ENCODE measurements at regions not wholly inside any gene's neighbourhood (a gene's known extent, or its start where the extent isn't known, plus 50 kb on each side); places are given as distances from the start of the nearest gene placed in this dataset.
"Not testable (repeated sequence)": the region's sequence is repeated elsewhere in the genome, so short reads cannot be mapped to it uniquely, and the experiment has no call there.

DNA sequence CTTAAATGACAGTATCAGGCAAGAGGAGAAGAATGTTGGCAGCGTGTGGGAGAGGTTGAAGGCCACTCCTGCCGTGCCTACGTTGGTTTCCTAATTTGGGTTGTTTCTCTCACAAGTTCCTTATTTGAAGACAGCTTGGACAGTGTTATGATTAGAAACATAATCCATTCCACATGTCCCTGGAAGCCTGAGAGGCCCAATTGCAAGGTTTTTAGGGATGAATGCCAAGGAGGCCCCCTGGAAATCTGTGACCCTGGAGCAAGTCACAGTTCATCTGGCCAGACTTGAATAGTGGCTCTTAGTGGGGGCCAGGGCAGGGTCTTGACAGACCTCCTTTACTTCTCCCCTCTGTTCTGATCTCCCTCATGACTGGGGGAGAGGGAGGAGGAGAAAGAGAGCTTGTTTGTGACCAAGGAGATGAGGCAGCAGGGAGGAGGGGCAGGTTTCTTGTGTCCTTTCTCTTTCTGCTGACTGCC lies 584.4 kb upstream of the TBL1XR1 start:
- H3K9ac ChIP-seq (ENCODE audit: low read depth in 1 of 3, low read length in 3 of 3): peak overlapping the region in 1 of 3 donors; percentile 10
- no peak overlapping the region for H3K4me3 ChIP-seq (ENCODE audit: low read length in 3 of 3)
- H3K27ac ChIP-seq (ENCODE audit: low read depth, low read length): no peak overlapping the region
- no peaks in the 10 kb centered on the region for H3K9me3 ChIP-seq (ENCODE audit: control insufficient read depth in 3 of 3, low read length in 3 of 3)
- no peaks in the 10 kb centered on the region for H3K27me3 ChIP-seq (ENCODE audit: control insufficient read depth in 3 of 3, insufficient read depth in 3 of 3, low read length in 3 of 3)
- peaks cover 10 to 16% (median 10%) of the 10 kb centered on the region in 3 donors for H3K4me1 ChIP-seq (ENCODE audit: control insufficient read depth in 3 of 3, insufficient read depth in 3 of 3, low read length in 3 of 3)
- H3K36me3 ChIP-seq (ENCODE audit: control insufficient read depth in 3 of 3, insufficient read depth in 3 of 3, low read length in 3 of 3): no peaks in the 10 kb centered on the region

DNA sequence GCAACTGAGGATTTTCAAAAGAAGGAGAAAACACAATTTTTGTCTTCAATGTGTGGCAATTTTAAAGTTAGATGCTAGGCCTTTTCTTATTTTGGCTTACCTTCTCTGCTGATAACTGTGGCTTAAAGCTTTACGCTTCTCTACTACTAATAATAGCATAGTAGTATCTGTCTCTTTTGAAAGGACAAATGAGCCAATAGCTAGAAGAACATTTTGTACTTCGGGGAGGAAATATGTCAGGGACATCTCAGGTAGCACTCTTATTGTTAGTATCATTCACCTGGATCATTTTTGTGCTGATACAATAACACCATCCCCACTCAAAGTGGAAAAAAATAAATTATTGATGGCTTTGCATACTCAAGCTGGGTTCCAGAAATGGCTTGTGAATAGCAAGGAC lies 586.1 kb upstream of the TBL1XR1 start:
- Histone ChIP-seq H3K27ac (ENCODE audit: low read depth, low read length) (no peak overlapping the region), H3K9me3 (ENCODE audit: control insufficient read depth in 3 of 3, low read length in 3 of 3) (no peaks in the 10 kb centered on the region), H3K9ac (ENCODE audit: low read depth in 1 of 3, low read length in 3 of 3) (no peak overlapping the region), H3K36me3 (ENCODE audit: control insufficient read depth in 3 of 3, insufficient read depth in 3 of 3, low read length in 3 of 3) (no peaks in the 10 kb centered on the region), H3K4me3 (ENCODE audit: low read length in 3 of 3) (no peak overlapping the region), H3K27me3 (ENCODE audit: control insufficient read depth in 3 of 3, insufficient read depth in 3 of 3, low read length in 3 of 3) (no peaks in the 10 kb centered on the region), H3K4me1 (ENCODE audit: control insufficient read depth in 3 of 3, insufficient read depth in 3 of 3, low read length in 3 of 3) (peaks cover 7 to 15% (median 10%) of the 10 kb centered on the region in 3 donors)

DNA sequence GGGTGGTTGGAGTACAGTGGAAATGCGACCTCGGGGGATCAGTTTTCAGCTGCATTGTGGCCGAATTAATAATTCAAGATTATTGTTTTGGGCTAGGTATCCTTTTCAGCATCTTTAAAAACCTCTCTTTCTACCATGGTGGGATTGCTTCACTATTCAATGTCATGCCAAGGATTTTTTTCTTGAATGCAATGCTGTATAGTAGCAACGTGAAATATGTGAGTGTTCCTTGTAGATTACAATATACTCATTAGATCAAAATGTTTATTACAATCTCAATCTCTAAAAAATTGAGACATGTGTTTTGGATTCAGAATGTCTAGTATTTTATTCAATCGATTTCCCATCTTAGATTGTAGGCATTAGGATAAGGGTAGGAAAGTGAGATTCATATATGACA lies 586.5 kb upstream of the TBL1XR1 start:
- H3K9ac ChIP-seq (ENCODE audit: low read depth in 1 of 3, low read length in 3 of 3): no peak overlapping the region
- no peak overlapping the region for H3K27ac ChIP-seq (ENCODE audit: low read depth, low read length)
- no peaks in the 10 kb centered on the region for H3K36me3 ChIP-seq (ENCODE audit: control insufficient read depth in 3 of 3, insufficient read depth in 3 of 3, low read length in 3 of 3)
- H3K9me3 ChIP-seq (ENCODE audit: control insufficient read depth in 3 of 3, low read length in 3 of 3): no peaks in the 10 kb centered on the region
- no peak overlapping the region for H3K4me3 ChIP-seq (ENCODE audit: low read length in 3 of 3)
- no peaks in the 10 kb centered on the region for H3K27me3 ChIP-seq (ENCODE audit: control insufficient read depth in 3 of 3, insufficient read depth in 3 of 3, low read length in 3 of 3)
- peaks cover 7 to 15% (median 10%) of the 10 kb centered on the region in 3 donors for H3K4me1 ChIP-seq (ENCODE audit: control insufficient read depth in 3 of 3, insufficient read depth in 3 of 3, low read length in 3 of 3)

DNA sequence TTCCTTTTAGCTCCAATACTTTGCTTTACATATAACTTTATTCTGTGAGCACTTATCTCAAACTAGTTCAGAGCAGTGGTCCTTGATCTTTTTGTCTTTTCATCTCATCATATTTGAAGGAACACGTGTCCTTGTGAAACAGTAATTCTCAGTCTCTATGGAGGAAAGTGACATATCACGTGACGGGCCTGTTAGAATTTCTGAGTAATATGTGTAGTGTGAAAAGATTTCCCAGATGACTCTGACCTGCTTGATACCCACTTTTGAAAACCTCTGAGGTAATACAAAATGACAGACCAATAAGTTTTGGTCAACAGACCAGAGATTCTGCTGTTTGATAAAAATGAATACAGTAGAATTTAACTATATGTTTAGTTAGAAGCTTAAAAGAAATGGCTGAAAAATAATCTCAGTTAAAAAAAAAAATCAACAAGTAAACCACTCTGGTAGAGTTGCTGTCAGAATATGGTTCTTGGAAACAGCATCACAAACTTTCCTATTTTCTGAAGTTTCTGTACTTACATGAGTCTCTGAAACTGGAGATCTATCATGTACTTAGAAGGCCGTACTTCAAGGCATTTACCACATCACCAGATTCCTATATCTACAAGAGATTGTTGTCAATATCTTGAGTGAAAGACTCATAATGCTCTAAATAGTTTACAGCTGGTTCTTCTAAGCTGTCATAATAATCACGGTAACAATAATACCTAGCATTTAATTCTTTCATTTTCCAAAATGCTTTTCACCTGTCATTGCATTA lies 590.2 kb upstream of the TBL1XR1 start:
- H3K9ac ChIP-seq (ENCODE audit: low read depth in 1 of 3, low read length in 3 of 3): no peak overlapping the region
- H3K27ac ChIP-seq (ENCODE audit: low read depth, low read length): no peak overlapping the region
- no peak overlapping the region for H3K4me3 ChIP-seq (ENCODE audit: low read length in 3 of 3)
- H3K36me3 ChIP-seq (ENCODE audit: control insufficient read depth in 3 of 3, insufficient read depth in 3 of 3, low read length in 3 of 3): no peaks in the 10 kb centered on the region
- no peaks in the 10 kb centered on the region for H3K9me3 ChIP-seq (ENCODE audit: control insufficient read depth in 3 of 3, low read length in 3 of 3)
- peaks cover 0 to 3% (median 0%) of the 10 kb centered on the region in 3 donors for H3K4me1 ChIP-seq (ENCODE audit: control insufficient read depth in 3 of 3, insufficient read depth in 3 of 3, low read length in 3 of 3)
- H3K27me3 ChIP-seq (ENCODE audit: control insufficient read depth in 3 of 3, insufficient read depth in 3 of 3, low read length in 3 of 3): no peaks in the 10 kb centered on the region

DNA sequence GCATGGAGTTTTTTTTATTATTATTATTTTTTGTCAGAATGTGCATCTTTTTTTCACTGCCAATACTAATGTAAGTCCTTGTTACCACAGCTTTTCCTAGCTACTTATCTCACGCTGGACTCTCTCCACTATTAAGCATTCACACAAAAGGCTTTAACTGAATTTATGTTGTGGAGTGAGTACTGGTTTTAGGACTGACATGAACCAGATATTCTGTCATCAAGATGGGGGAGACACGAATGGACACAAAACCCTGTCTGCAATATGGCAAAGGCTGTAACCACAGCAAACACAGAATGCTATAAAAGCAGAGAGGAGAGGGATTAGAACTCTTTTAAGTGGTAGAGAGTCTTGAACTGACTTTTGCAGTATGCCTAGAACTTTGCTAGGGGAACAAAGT lies 592.2 kb upstream of the TBL1XR1 start:
- no peak overlapping the region for H3K27ac ChIP-seq (ENCODE audit: low read depth, low read length)

DNA sequence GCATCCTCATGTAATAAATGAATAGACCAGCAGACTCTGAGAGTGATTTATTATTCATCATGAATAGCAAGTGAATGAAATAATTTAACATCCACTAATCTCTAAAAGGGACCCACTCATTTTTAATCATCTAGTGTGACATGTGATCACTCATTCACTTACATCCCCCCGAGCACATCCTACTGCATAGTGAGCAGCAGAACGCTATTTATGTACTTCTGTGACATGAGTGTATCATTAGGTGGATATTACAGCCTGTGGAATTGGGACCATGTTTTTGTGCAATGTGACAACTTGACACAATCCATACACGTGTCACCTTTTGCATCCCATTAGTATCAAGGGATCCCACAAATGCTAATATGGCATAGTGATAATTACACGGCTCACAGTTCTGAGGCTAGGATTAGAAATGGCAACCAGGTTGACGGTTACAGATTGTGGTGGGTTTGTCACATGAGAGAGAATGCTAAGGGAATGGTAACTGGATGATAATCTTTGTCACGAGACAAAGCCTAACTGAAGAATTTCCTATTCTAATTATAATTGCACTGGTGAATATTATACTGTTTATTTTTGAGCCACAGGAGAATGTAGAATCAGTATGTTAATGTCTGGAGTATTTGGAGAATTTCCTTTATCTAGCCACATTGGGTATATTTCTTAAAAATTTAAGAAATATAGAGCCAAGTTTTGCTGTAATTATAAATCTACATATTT lies 595.2 kb upstream of the TBL1XR1 start:
- Histone ChIP-seq H3K9me3 (ENCODE audit: control insufficient read depth in 3 of 3, low read length in 3 of 3) (no peaks in the 10 kb centered on the region), H3K27ac (ENCODE audit: low read depth, low read length) (no peak overlapping the region), H3K4me1 (ENCODE audit: control insufficient read depth in 3 of 3, insufficient read depth in 3 of 3, low read length in 3 of 3) (no peaks in the 10 kb centered on the region)

More for the DNA sequence above, 592.2 kb upstream of the TBL1XR1 start:
- H3K4me1 ChIP-seq (ENCODE audit: control insufficient read depth in 3 of 3, insufficient read depth in 3 of 3, low read length in 3 of 3): no peaks in the 10 kb centered on the region
- no peaks in the 10 kb centered on the region for H3K36me3 ChIP-seq (ENCODE audit: control insufficient read depth in 3 of 3, insufficient read depth in 3 of 3, low read length in 3 of 3)
- no peaks in the 10 kb centered on the region for H3K9me3 ChIP-seq (ENCODE audit: control insufficient read depth in 3 of 3, low read length in 3 of 3)
- no peak overlapping the region for H3K9ac ChIP-seq (ENCODE audit: low read depth in 1 of 3, low read length in 3 of 3)
- no peak overlapping the region for H3K4me3 ChIP-seq (ENCODE audit: low read length in 3 of 3)
- no peaks in the 10 kb centered on the region for H3K27me3 ChIP-seq (ENCODE audit: control insufficient read depth in 3 of 3, insufficient read depth in 3 of 3, low read length in 3 of 3)

DNA sequence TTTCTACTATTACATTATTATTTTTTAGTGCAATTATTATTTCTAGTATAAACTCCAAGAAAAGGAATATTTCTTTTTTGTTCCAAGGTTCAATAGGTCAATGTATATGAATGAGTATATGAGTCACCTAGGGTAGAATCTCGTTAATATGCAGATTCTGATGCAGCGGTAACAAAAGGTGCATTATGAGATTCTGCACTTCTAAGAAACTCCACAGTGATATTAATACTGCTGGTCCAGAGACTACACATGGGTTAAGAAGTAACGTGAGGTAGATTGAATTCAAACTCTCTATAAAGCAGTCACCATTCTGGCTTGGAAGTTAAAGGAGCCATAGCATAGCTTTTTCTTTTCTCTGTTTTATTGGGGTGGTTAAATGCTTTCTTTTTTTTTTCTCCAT lies 596.2 kb upstream of the TBL1XR1 start:
- Histone ChIP-seq H3K27ac (ENCODE audit: low read depth, low read length) (no peak overlapping the region), H3K9ac (ENCODE audit: low read depth in 1 of 3, low read length in 3 of 3) (no peak overlapping the region), H3K9me3 (ENCODE audit: control insufficient read depth in 3 of 3, low read length in 3 of 3) (no peaks in the 10 kb centered on the region), H3K4me1 (ENCODE audit: control insufficient read depth in 3 of 3, insufficient read depth in 3 of 3, low read length in 3 of 3) (no peaks in the 10 kb centered on the region), H3K36me3 (ENCODE audit: control insufficient read depth in 3 of 3, insufficient read depth in 3 of 3, low read length in 3 of 3) (no peaks in the 10 kb centered on the region), H3K27me3 (ENCODE audit: control insufficient read depth in 3 of 3, insufficient read depth in 3 of 3, low read length in 3 of 3) (no peaks in the 10 kb centered on the region), H3K4me3 (ENCODE audit: low read length in 3 of 3) (no peak overlapping the region)

More for the DNA sequence above, 595.2 kb upstream of the TBL1XR1 start:
- no peaks in the 10 kb centered on the region for H3K36me3 ChIP-seq (ENCODE audit: control insufficient read depth in 3 of 3, insufficient read depth in 3 of 3, low read length in 3 of 3)
- no peaks in the 10 kb centered on the region for H3K27me3 ChIP-seq (ENCODE audit: control insufficient read depth in 3 of 3, insufficient read depth in 3 of 3, low read length in 3 of 3)
- H3K9ac ChIP-seq (ENCODE audit: low read depth in 1 of 3, low read length in 3 of 3): no peak overlapping the region
- H3K4me3 ChIP-seq (ENCODE audit: low read length in 3 of 3): no peak overlapping the region

DNA sequence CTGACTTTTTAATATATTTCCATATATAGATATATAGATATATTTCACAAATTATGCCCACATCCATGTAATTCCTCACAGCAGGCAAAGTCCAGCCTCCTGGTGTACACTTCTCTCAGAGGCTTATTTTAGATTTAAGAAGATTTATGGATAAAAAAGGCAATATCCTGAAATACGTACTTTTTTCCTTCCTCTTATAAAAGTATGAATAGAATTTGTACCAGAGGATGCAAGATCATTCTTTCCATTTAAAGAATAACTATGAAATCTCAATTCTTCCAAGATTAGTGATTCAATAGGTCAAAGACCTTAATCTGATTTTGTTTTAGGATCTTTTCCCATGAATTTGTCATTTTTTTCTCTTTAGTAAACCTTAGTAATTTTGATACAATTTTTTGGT lies 597.9 kb upstream of the TBL1XR1 start:
- Histone ChIP-seq H3K4me3 (ENCODE audit: low read length in 3 of 3) (no peak overlapping the region), H3K9ac (ENCODE audit: low read depth in 1 of 3, low read length in 3 of 3) (no peak overlapping the region), H3K27ac (ENCODE audit: low read depth, low read length) (no peak overlapping the region), H3K27me3 (ENCODE audit: control insufficient read depth in 3 of 3, insufficient read depth in 3 of 3, low read length in 3 of 3) (no peaks in the 10 kb centered on the region), H3K36me3 (ENCODE audit: control insufficient read depth in 3 of 3, insufficient read depth in 3 of 3, low read length in 3 of 3) (no peaks in the 10 kb centered on the region), H3K4me1 (ENCODE audit: control insufficient read depth in 3 of 3, insufficient read depth in 3 of 3, low read length in 3 of 3) (no peaks in the 10 kb centered on the region), H3K9me3 (ENCODE audit: control insufficient read depth in 3 of 3, low read length in 3 of 3) (no peaks in the 10 kb centered on the region)

DNA sequence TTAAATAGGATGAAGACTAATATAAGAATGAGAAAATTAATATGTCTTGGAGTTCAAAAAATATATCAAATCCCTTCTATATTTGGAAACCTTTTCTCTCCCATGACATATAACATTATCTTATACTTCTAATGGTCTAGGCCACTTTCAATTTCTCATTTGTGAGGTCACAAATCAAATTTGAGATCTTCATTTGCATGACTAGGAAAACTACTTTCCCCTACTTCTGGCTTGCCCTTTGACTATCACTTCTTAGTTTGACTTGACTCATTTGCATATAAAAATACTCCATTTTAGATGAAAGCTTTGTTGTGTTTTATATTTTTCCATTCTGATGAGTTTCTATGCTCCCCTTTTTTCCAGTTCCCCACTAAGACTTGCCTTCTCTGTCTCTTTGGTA lies 598.6 kb upstream of the TBL1XR1 start:
- H3K4me1 ChIP-seq (ENCODE audit: control insufficient read depth in 3 of 3, insufficient read depth in 3 of 3, low read length in 3 of 3): no peaks in the 10 kb centered on the region
- H3K9me3 ChIP-seq (ENCODE audit: control insufficient read depth in 3 of 3, low read length in 3 of 3): no peaks in the 10 kb centered on the region
- no peak overlapping the region for H3K27ac ChIP-seq (ENCODE audit: low read depth, low read length)
- no peaks in the 10 kb centered on the region for H3K36me3 ChIP-seq (ENCODE audit: control insufficient read depth in 3 of 3, insufficient read depth in 3 of 3, low read length in 3 of 3)
- H3K9ac ChIP-seq (ENCODE audit: low read depth in 1 of 3, low read length in 3 of 3): no peak overlapping the region
- H3K27me3 ChIP-seq (ENCODE audit: control insufficient read depth in 3 of 3, insufficient read depth in 3 of 3, low read length in 3 of 3): no peaks in the 10 kb centered on the region
- H3K4me3 ChIP-seq (ENCODE audit: low read length in 3 of 3): no peak overlapping the region

DNA sequence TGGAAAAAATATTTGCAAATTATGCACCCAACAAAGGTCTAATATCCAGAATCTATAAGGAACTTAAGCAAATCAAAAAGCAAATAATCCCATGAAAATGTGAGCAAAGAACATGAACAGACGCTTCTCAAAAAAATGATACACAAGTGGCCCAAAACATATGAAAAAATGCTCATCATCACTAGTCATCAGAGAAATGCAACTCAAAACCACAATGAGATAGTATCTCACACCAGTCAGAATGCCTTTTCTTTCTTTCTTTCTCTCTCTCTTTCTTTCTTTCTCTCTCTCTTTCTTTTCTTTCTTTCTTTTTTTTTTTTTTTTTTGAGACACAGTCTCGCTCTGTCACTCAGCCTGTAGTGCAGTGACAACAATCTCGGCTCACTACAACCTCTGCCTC lies 602.9 kb upstream of the TBL1XR1 start:
- not testable (repeated sequence) for H3K36me3 ChIP-seq (ENCODE audit: control insufficient read depth in 3 of 3, insufficient read depth in 3 of 3, low read length in 3 of 3); H3K4me1 ChIP-seq (ENCODE audit: control insufficient read depth in 3 of 3, insufficient read depth in 3 of 3, low read length in 3 of 3); H3K27ac ChIP-seq (ENCODE audit: low read depth, low read length); H3K27me3 ChIP-seq (ENCODE audit: control insufficient read depth in 3 of 3, insufficient read depth in 3 of 3, low read length in 3 of 3); H3K9ac ChIP-seq (ENCODE audit: low read depth in 1 of 3, low read length in 3 of 3); H3K9me3 ChIP-seq (ENCODE audit: control insufficient read depth in 3 of 3, low read length in 3 of 3); H3K4me3 ChIP-seq (ENCODE audit: low read length in 3 of 3)

Data from skeletal muscle tissue (tissue), 3 donors.